ENCODE measurements at regions not wholly inside any gene's neighbourhood (a gene's known extent, or its start where the extent isn't known, plus 50 kb on each side); places are given as distances from the start of the nearest gene placed in this dataset.
"Not testable (repeated sequence)": the region's sequence is repeated elsewhere in the genome, so short reads cannot be mapped to it uniquely, and the experiment has no call there.

DNA sequence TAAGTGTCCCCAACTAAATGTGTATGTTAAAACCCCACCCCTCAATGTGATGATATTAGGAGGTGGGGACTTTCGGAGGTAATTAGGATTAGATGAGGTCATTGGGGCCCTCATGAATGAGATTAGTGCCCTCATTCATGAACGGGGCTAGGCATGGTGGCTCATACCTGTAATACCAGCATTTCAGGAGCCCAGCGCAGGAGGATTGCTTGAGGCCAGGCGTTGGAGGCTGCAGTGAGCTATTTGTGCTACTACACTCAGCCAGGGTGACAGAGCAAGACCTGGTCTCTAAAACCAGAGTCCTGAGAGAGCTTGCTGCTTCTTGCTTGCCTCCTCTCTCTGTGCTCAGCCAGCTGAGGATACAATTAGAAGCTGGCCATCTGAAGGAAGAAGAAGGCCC is 62.1 kb upstream of the HSPA9 start:
- TF ChIP-seq, protein P1, sequence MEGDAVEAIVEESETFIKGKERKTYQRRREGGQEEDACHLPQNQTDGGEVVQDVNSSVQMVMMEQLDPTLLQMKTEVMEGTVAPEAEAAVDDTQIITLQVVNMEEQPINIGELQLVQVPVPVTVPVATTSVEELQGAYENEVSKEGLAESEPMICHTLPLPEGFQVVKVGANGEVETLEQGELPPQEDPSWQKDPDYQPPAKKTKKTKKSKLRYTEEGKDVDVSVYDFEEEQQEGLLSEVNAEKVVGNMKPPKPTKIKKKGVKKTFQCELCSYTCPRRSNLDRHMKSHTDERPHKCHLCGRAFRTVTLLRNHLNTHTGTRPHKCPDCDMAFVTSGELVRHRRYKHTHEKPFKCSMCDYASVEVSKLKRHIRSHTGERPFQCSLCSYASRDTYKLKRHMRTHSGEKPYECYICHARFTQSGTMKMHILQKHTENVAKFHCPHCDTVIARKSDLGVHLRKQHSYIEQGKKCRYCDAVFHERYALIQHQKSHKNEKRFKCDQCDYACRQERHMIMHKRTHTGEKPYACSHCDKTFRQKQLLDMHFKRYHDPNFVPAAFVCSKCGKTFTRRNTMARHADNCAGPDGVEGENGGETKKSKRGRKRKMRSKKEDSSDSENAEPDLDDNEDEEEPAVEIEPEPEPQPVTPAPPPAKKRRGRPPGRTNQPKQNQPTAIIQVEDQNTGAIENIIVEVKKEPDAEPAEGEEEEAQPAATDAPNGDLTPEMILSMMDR (IDR thresholded peaks at IDR 0.05; ENCODE audit: low read depth, low read length) = no peak
- no peak overlapping the region for H3K4me3 ChIP-seq (ENCODE audit: low read depth, low read length)
- no peaks in the 10 kb centered on the region for H3K9me3 ChIP-seq (ENCODE audit: severe bottlenecking)
- no peak for DNase-seq
- H3K27ac ChIP-seq = no peak overlapping the region
- H3K27me3 ChIP-seq (ENCODE audit: insufficient read depth, low read depth, severe bottlenecking) = no peaks in the 10 kb centered on the region
- H3K36me3 ChIP-seq = no peaks in the 10 kb centered on the region

DNA sequence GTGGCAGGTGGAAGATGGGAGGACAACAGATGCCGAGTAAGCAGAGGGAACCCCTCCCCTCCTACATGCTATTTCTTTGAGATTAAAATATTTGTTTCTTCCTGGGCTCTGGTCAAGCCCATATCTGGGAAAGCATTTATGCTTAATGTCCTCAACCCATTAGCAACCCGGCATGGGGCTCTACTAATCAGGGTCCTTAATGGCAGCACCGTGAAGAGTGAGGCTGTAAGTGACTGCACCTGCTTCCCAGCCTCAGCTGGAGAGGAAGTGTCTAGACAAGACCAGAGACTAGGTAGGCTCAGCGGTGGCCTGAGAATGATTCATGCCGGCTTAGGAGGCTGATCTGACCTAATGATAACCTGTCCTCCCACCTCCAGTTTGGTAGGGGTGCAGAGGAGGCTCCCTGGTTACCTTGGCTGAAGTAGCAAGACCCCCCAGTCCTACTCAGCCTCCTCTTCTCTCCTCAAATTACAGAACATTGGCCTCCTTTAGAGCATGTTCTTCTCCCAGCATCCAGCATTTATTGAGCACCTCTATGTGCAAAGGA is 61.3 kb upstream of the HSPA9 start:
- Histone ChIP-seq H3K9me3 (ENCODE audit: severe bottlenecking) (no peaks in the 10 kb centered on the region), H3K27ac (no peak overlapping the region), H3K27me3 (ENCODE audit: insufficient read depth, low read depth, severe bottlenecking) (no peaks in the 10 kb centered on the region), H3K36me3 (no peaks in the 10 kb centered on the region), H3K4me3 (ENCODE audit: low read depth, low read length) (no peak overlapping the region)
- TF ChIP-seq, protein P1 (IDR thresholded peaks at IDR 0.05; ENCODE audit: low read depth, low read length) = no peak
- DNase-seq = no peak

DNA sequence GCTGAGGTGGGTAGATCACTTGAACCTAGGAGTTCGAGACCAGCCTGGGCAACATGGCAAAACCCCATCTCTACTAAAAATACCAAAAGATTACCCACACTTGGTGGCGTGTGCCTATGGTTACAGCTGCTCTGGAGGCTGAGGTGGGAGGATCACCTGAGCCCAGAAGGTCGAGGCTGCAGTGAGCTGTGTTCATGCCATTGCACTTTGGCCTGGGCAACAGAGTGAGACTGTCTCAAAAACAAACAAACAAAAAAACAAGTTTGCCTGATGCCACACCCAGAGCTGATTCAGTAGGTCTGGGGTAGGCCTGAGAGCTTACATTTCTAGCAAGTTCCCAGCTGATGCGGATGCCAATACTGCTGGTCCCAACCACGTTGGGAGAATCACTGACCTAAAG is 60.5 kb upstream of the HSPA9 start:
- TF ChIP-seq, protein P1 (IDR thresholded peaks at IDR 0.05; ENCODE audit: low read depth, low read length) = no peak
- H3K9me3 ChIP-seq (ENCODE audit: severe bottlenecking) = no peaks in the 10 kb centered on the region
- no peaks in the 10 kb centered on the region for H3K27me3 ChIP-seq (ENCODE audit: insufficient read depth, low read depth, severe bottlenecking)
- H3K36me3 ChIP-seq = no peaks in the 10 kb centered on the region
- H3K27ac ChIP-seq = no peak overlapping the region
- H3K4me3 ChIP-seq (ENCODE audit: low read depth, low read length) = no peak overlapping the region
- DNase-seq = no peak

DNA sequence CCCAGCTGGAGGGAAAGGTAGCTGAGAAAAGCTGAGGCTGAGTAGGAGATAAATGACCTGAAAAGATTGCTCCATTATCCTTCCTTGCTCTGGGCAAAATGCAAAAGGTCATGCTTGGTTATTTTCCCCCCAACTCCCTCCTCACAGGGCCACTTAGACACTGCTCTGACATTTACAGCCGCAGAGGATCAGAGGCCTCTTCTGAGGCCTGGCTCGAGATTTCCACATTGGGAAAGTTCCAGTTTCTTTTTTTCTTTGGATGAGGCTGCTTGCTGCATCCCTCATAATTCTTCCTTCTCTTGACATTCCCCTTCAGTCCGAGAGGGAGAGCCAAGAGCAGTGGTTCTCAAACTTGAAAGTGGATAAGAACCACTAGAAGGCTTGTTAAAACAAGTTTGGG is 60.1 kb upstream of the HSPA9 start:
- no peak overlapping the region for H3K27ac ChIP-seq
- H3K4me3 ChIP-seq (ENCODE audit: low read depth, low read length) = no peak overlapping the region
- no peak for DNase-seq
- TF ChIP-seq, protein P1 (IDR thresholded peaks at IDR 0.05; ENCODE audit: low read depth, low read length) = no peak
- H3K9me3 ChIP-seq (ENCODE audit: severe bottlenecking) = no peaks in the 10 kb centered on the region
- no peaks in the 10 kb centered on the region for H3K36me3 ChIP-seq
- H3K27me3 ChIP-seq (ENCODE audit: insufficient read depth, low read depth, severe bottlenecking) = no peaks in the 10 kb centered on the region

DNA sequence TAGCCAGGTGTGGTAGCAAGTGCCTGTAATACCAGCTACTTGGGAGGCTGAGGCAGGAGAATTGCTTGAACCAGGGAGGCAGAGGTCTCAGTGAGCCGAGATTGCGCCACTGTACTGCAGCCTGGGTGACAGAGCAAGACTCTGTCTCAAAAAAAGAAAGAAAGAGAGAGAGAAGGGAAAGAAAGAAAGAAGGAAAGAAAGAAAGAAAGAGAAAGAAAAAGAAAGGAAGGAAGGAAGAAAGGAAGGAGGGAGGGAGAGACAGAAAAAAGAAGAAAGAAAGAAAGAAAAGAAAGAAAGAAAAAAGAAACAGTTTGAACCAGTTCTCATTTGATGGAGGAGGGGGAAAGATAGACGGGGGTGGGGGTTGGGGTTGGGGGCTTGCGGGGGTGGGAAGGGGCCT is 59.6 kb upstream of the HSPA9 start:
- H3K4me3 ChIP-seq (ENCODE audit: low read depth, low read length); H3K9me3 ChIP-seq (ENCODE audit: severe bottlenecking); DNase-seq; H3K27ac ChIP-seq; H3K27me3 ChIP-seq (ENCODE audit: insufficient read depth, low read depth, severe bottlenecking); H3K36me3 ChIP-seq: not testable (repeated sequence)

DNA sequence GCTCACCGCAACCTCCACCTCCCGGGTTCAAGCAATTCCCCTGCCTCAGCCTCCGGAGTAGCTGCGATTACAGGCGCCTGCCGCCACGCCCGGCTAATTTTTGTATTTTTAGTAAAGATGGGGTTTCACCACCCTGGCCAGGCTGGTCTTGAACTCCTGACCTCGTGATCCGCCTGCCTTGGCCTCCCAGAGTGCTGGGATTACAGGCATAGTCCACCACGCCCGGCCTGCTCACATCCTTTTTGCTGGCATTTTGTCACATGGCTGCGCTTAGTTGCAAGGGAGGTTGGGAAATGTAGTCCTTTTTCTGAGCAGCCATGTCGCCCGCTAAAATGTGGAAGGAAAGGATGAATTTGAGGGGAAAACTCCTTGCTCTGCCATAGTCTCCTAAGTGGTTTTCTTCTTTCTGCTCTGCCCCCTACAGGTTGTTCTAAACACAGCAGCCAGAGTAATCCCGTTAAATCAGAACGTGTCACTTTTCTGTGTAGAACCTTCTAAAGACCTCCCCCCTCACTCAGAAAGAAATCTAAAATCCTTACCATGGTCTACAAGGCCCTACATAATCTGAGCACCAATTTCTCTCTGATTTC is 57.8 kb upstream of the HSPA9 start:
- TF ChIP-seq, protein P1 (IDR thresholded peaks at IDR 0.05; ENCODE audit: low read depth, low read length) = peak; percentile 46
- H3K27me3 ChIP-seq (ENCODE audit: insufficient read depth, low read depth, severe bottlenecking) = no peaks in the 10 kb centered on the region
- no peak overlapping the region for H3K27ac ChIP-seq
- H3K4me3 ChIP-seq (ENCODE audit: low read depth, low read length) = no peak overlapping the region
- H3K9me3 ChIP-seq (ENCODE audit: severe bottlenecking) = no peaks in the 10 kb centered on the region
- peak; percentile 64 for DNase-seq
- no peaks in the 10 kb centered on the region for H3K36me3 ChIP-seq
